ENCODE measurements at regions not wholly inside any gene's neighbourhood (a gene's known extent, or its start where the extent isn't known, plus 50 kb on each side); places are given as distances from the start of the nearest gene placed in this dataset.

DNA sequence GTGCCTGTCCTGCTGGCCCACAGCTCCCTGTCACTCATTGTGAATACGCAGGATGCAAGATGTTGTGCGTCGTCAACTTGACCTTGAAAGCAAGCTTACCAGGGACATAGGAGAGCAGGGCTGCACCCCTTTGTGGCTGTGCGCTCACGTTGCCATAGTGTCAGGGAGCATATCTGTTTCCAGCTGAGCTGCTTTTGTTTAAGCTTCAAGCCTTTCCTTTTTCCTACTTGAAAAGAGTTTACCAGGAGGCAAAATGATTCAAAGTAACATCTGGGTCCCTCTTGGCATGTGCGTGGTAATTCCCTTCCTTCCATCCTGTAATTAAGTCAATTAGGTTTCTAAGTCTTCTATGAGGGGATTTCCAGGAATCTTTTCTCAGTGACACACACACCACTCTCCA lies 537.1 kb downstream of the AJAP1 start:
- TF ChIP-seq CTCF (IDR thresholded peaks at IDR 0.05; ENCODE audit: low read depth, low read length, missing input control), result no peak
- TF ChIP-seq, protein P1, sequence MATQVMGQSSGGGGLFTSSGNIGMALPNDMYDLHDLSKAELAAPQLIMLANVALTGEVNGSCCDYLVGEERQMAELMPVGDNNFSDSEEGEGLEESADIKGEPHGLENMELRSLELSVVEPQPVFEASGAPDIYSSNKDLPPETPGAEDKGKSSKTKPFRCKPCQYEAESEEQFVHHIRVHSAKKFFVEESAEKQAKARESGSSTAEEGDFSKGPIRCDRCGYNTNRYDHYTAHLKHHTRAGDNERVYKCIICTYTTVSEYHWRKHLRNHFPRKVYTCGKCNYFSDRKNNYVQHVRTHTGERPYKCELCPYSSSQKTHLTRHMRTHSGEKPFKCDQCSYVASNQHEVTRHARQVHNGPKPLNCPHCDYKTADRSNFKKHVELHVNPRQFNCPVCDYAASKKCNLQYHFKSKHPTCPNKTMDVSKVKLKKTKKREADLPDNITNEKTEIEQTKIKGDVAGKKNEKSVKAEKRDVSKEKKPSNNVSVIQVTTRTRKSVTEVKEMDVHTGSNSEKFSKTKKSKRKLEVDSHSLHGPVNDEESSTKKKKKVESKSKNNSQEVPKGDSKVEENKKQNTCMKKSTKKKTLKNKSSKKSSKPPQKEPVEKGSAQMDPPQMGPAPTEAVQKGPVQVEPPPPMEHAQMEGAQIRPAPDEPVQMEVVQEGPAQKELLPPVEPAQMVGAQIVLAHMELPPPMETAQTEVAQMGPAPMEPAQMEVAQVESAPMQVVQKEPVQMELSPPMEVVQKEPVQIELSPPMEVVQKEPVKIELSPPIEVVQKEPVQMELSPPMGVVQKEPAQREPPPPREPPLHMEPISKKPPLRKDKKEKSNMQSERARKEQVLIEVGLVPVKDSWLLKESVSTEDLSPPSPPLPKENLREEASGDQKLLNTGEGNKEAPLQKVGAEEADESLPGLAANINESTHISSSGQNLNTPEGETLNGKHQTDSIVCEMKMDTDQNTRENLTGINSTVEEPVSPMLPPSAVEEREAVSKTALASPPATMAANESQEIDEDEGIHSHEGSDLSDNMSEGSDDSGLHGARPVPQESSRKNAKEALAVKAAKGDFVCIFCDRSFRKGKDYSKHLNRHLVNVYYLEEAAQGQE (IDR thresholded peaks at IDR 0.05), result no peak
- TF ChIP-seq, protein P2, sequence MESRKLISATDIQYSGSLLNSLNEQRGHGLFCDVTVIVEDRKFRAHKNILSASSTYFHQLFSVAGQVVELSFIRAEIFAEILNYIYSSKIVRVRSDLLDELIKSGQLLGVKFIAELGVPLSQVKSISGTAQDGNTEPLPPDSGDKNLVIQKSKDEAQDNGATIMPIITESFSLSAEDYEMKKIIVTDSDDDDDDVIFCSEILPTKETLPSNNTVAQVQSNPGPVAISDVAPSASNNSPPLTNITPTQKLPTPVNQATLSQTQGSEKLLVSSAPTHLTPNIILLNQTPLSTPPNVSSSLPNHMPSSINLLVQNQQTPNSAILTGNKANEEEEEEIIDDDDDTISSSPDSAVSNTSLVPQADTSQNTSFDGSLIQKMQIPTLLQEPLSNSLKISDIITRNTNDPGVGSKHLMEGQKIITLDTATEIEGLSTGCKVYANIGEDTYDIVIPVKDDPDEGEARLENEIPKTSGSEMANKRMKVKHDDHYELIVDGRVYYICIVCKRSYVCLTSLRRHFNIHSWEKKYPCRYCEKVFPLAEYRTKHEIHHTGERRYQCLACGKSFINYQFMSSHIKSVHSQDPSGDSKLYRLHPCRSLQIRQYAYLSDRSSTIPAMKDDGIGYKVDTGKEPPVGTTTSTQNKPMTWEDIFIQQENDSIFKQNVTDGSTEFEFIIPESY (IDR thresholded peaks at IDR 0.05), result no peak
